DOHH2 (cell line): ENCODE measurements at regions not wholly inside any gene's neighbourhood (a gene's known extent, or its start where the extent isn't known, plus 50 kb on each side); places are given as distances from the start of the nearest gene placed in this dataset.

Source experiments
- H3F3A ChIP-seq: fragments of 200-600 bp; sonication (generic), shearing (Covaris generic); 2 replicates; pipeline ENCODE4 v1.6.0; 2016; ENCODE audit warnings: antibody characterized with exemption, mild to moderate bottlenecking; ENCODE audit not compliant: control insufficient read depth, insufficient read depth
- H3K27ac ChIP-seq: fragments of 200-600 bp; sonication (generic); 2 replicates; pipeline ENCODE4 v1.5.1; 2014; ENCODE audit warnings: low read depth, mild to moderate bottlenecking, low read length, moderate library complexity
- H3K27me3 ChIP-seq: fragments of 200-600 bp; sonication (generic); 2 replicates; pipeline ENCODE4 v1.6.1; 2014; ENCODE audit warnings: mild to moderate bottlenecking, low read length, mixed read lengths; ENCODE audit not compliant: control insufficient read depth
- H3K36me3 ChIP-seq: fragments of 200-600 bp; sonication (generic); 2 replicates; pipeline ENCODE4 v1.6.1; 2014; ENCODE audit warnings: mild to moderate bottlenecking, low read length, moderate library complexity, mixed read lengths; ENCODE audit not compliant: control insufficient read depth
- H3K4me1 ChIP-seq: fragments of 200-600 bp; sonication (generic); 2 replicates; pipeline ENCODE4 v1.6.1; 2014; ENCODE audit warnings: mild to moderate bottlenecking, low read length, mixed read lengths; ENCODE audit not compliant: control insufficient read depth
- H3K4me2 ChIP-seq: fragments of 200-600 bp; sonication (generic); 2 replicates; pipeline ENCODE4 v1.6.0; 2014; ENCODE audit warnings: mild to moderate bottlenecking, low read length, moderate library complexity
- H3K4me3 ChIP-seq: fragments of 200-600 bp; sonication (generic); 2 replicates; pipeline ENCODE4 v1.5.1; 2014; ENCODE audit warnings: mild to moderate bottlenecking, low read length, mixed read lengths
- H3K79me2 ChIP-seq: fragments of 200-600 bp; sonication (generic); 2 replicates; pipeline ENCODE4 v1.6.1; 2014; ENCODE audit warnings: mild to moderate bottlenecking, low read length, mixed read lengths; ENCODE audit not compliant: control insufficient read depth
- H3K9me2 ChIP-seq: fragments of 200-600 bp; sonication (generic); replicated peaks from 2 replicates; pipeline ENCODE4 v1.6.1; 2014; ENCODE audit warnings: mild to moderate bottlenecking, low read length, mixed read lengths; ENCODE audit not compliant: control insufficient read depth
- H3K9me3 ChIP-seq: fragments of 200-600 bp; sonication (generic); 2 replicates; pipeline ENCODE4 v1.6.1; 2014; ENCODE audit warnings: antibody characterized with exemption, low read length, mixed read lengths; ENCODE audit not compliant: control insufficient read depth, insufficient read depth
- H4K20me1 ChIP-seq: fragments of 200-600 bp; sonication (generic); 2 replicates; pipeline ENCODE4 v1.6.0; 2014; ENCODE audit warnings: low read depth, mild to moderate bottlenecking, antibody characterized with exemption, low read length, moderate library complexity; ENCODE audit not compliant: control insufficient read depth, insufficient read depth
- EZH2phosphoT487 ChIP-seq: fragments of 200-600 bp; sonication (generic); IDR thresholded peaks from 2 replicates; pipeline ENCODE4 v1.6.1; 2017; ENCODE audit warnings: borderline replicate concordance, mild to moderate bottlenecking, antibody characterized with exemption, low read length, moderate library complexity, mixed read lengths
- TF ChIP-seq, protein P1 (sequence below): fragments of 200-600 bp; sonication (generic); IDR thresholded peaks from one replicate; pipeline ENCODE4 v1.5.1; 2014; ENCODE audit warnings: antibody characterized with exemption, mild to moderate bottlenecking, low read depth, low read length; ENCODE audit not compliant: poor library complexity, severe bottlenecking

DNA sequence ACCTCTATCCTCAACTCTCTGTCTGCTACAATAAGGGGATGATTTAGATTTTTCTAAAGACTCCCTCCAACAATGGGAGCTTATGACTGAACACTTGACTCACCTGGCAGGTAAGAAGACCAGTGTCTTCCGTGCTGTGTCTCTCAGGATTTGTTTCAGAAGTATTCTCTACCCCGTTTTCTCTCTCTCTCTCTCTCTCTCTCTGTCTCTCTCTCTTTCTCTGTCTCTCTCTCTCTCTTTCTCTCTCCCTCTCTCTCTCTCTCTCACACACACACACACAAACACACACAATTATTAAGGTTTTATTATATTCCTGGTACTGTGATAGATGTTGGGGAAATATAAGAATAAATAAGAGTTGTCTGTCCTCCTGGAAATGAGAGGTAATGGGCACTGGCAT lies 263.9 kb downstream of the TOX3 start:
- no peak overlapping the region for H3K27ac ChIP-seq
- H3K9me2 ChIP-seq, result no peaks in the 10 kb centered on the region
- no peak overlapping the region for H3K4me2 ChIP-seq

DNA sequence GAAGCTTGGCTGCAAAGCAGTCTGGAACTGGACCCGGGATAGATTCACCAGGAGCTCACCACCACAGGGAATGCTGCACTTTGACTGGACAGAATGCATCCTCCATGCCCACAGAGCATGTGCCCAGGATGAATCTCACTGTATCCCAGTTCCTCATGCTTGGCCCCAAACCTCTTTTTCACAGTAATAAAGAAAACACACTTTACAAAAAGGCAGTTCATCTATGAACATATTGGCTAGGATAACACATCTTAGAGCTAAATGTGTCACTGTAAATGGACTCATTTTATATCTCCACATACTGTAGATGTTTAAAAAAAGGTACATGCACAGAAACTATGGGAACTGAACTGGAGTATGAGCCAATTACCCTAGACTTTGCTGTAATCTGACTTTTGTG lies 266.9 kb downstream of the TOX3 start:
- Histone ChIP-seq H3K4me1 (no peaks in the 10 kb centered on the region), H3K9me2 (no peaks in the 10 kb centered on the region), H3K79me2 (no peaks in the 10 kb centered on the region), H3K36me3 (no peaks in the 10 kb centered on the region), H3K4me3 (no peak overlapping the region), H3K27me3 (no peaks in the 10 kb centered on the region), H3K4me2 (no peak overlapping the region), H3K9me3 (no peaks in the 10 kb centered on the region), H3K27ac (no peak overlapping the region), H3F3A (no peaks in the 10 kb centered on the region), H4K20me1 (no peaks in the 10 kb centered on the region)
- no peak for TF ChIP-seq EZH2phosphoT487
- TF ChIP-seq, protein P1, sequence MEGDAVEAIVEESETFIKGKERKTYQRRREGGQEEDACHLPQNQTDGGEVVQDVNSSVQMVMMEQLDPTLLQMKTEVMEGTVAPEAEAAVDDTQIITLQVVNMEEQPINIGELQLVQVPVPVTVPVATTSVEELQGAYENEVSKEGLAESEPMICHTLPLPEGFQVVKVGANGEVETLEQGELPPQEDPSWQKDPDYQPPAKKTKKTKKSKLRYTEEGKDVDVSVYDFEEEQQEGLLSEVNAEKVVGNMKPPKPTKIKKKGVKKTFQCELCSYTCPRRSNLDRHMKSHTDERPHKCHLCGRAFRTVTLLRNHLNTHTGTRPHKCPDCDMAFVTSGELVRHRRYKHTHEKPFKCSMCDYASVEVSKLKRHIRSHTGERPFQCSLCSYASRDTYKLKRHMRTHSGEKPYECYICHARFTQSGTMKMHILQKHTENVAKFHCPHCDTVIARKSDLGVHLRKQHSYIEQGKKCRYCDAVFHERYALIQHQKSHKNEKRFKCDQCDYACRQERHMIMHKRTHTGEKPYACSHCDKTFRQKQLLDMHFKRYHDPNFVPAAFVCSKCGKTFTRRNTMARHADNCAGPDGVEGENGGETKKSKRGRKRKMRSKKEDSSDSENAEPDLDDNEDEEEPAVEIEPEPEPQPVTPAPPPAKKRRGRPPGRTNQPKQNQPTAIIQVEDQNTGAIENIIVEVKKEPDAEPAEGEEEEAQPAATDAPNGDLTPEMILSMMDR, result no peak

More for the DNA sequence above, 263.9 kb downstream of the TOX3 start:
- Histone ChIP-seq H3K79me2 (no peaks in the 10 kb centered on the region), H3K36me3 (no peaks in the 10 kb centered on the region), H3K27me3 (no peaks in the 10 kb centered on the region), H3K4me3 (no peak overlapping the region), H4K20me1 (no peaks in the 10 kb centered on the region), H3K9me3 (no peaks in the 10 kb centered on the region), H3K4me1 (no peaks in the 10 kb centered on the region), H3F3A (no peaks in the 10 kb centered on the region)
- TF ChIP-seq, protein P1, result no peak
- no peak for TF ChIP-seq EZH2phosphoT487

DNA sequence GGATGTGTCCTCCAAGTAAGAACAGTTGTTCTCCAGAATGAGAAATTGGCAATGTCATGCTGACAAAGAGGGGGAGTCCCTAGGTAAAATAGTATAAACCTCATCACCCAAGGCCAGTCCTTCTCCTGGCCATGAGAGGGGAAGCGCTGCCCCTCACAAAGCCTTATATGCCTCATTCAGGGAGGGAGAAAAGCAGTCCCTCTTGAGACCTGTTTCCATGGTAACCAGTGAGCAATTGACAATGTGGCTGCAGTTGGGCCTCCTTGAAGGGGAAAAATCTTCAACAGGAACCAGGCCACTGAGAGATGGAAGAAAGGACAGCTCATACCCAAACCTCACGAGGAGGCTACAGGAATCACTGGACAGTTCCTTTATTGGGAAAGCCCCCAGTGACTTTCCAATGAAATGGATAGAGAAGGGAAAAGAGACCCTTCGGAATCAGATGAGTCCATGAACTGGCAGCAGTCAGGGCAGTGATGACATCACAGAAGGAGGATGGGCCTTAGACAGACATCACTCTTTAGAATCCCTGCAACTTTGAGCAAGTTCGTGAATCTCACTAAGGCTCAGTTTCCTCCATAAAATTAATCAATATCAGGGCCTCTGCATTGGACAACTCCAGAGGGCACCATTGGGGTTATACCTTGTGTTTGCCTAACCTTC lies 275.7 kb downstream of the TOX3 start:
- no peak for TF ChIP-seq EZH2phosphoT487
- TF ChIP-seq, protein P1, result no peak
- no peaks in the 10 kb centered on the region for H3K36me3 ChIP-seq
- H3K9me3 ChIP-seq, result no peaks in the 10 kb centered on the region
- H3K4me2 ChIP-seq, result no peak overlapping the region
- no peaks in the 10 kb centered on the region for H3K9me2 ChIP-seq
- H3K27ac ChIP-seq, result no peak overlapping the region
- H3K27me3 ChIP-seq, result no peaks in the 10 kb centered on the region
- no peak overlapping the region for H3K4me3 ChIP-seq
- no peaks in the 10 kb centered on the region for H3K4me1 ChIP-seq
- no peaks in the 10 kb centered on the region for H4K20me1 ChIP-seq
- no peaks in the 10 kb centered on the region for H3F3A ChIP-seq
- no peaks in the 10 kb centered on the region for H3K79me2 ChIP-seq
